Muscle layer of duodenum (tissue), 2 donors: ENCODE measurements at regions not wholly inside any gene's neighbourhood (a gene's known extent, or its start where the extent isn't known, plus 50 kb on each side); places are given as distances from the start of the nearest gene placed in this dataset.
"Not testable (repeated sequence)": the region's sequence is repeated elsewhere in the genome, so short reads cannot be mapped to it uniquely, and the experiment has no call there.

ENCODE experiments used
- H3K27ac ChIP-seq: one replicate; pipeline ENCODE4 v1.7.0; 2013; ENCODE audit warnings: mild to moderate bottlenecking, low read length
- H3K27me3 ChIP-seq: one replicate; pipeline ENCODE4 v1.7.0; 2013; ENCODE audit warnings: low read depth, mild to moderate bottlenecking, control low read depth, low read length
- H3K36me3 ChIP-seq, 2 donors: one replicate each; pipeline ENCODE4 v1.7.0; 2013; ENCODE audit warnings: low read length in 2 of 2, control low read depth in 1 of 2, mild to moderate bottlenecking in 1 of 2; ENCODE audit not compliant: insufficient read depth in 2 of 2, control insufficient read depth in 1 of 2
- H3K4me1 ChIP-seq, 2 donors: one replicate each; pipeline ENCODE4 v1.7.0; 2013; ENCODE audit warnings: low read length in 2 of 2, mild to moderate bottlenecking in 2 of 2, control low read depth in 1 of 2, moderate library complexity in 1 of 2; ENCODE audit not compliant: insufficient read depth in 2 of 2, control insufficient read depth in 1 of 2
- H3K4me3 ChIP-seq, 2 donors: one replicate each; pipeline ENCODE4 v1.7.0; 2013; ENCODE audit warnings: low read length in 2 of 2, low read depth in 1 of 2, mild to moderate bottlenecking in 1 of 2
- H3K9me3 ChIP-seq, 2 donors: one replicate each; pipeline ENCODE4 v1.7.0; 2013; ENCODE audit warnings: low read length in 2 of 2, control low read depth in 1 of 2, mild to moderate bottlenecking in 1 of 2; ENCODE audit not compliant: control insufficient read depth in 1 of 2
- donor health status: healthy.

GRCh38 chr3:21020043-21020442 is 731.0 kb downstream of the ZNF385D start:
- Histone ChIP-seq H3K4me3 (no peak overlapping the region), H3K4me1 (no peaks in the 10 kb centered on the region), H3K9me3 (no peaks in the 10 kb centered on the region), H3K27me3 (no peaks in the 10 kb centered on the region), H3K36me3 (no peaks in the 10 kb centered on the region), H3K27ac (no peak overlapping the region)

- no peak overlapping the region for H3K4me3 ChIP-seq
Measured at GRCh38 chr3:21017115-21017852, 733.7 kb downstream of the ZNF385D start.

GRCh38 chr3:21013566-21013965 is 737.4 kb downstream of the ZNF385D start:
- Histone ChIP-seq H3K4me1 (no peaks in the 10 kb centered on the region), H3K27me3 (no peaks in the 10 kb centered on the region), H3K9me3 (no peaks in the 10 kb centered on the region)

More at GRCh38 chr3:21017115-21017852, 733.7 kb downstream of the ZNF385D start:
- H3K27me3 ChIP-seq, result no peaks in the 10 kb centered on the region
- no peaks in the 10 kb centered on the region for H3K9me3 ChIP-seq
- H3K36me3 ChIP-seq, result no peaks in the 10 kb centered on the region
- H3K4me1 ChIP-seq, result no peaks in the 10 kb centered on the region
- no peak overlapping the region for H3K27ac ChIP-seq

GRCh38 chr3:20999661-21000060 is 751.3 kb downstream of the ZNF385D start:
- H3K27me3 ChIP-seq, result no peaks in the 10 kb centered on the region
- no peaks in the 10 kb centered on the region for H3K4me1 ChIP-seq
- no peaks in the 10 kb centered on the region for H3K36me3 ChIP-seq
- H3K9me3 ChIP-seq, result no peaks in the 10 kb centered on the region
- no peak overlapping the region for H3K4me3 ChIP-seq
- no peak overlapping the region for H3K27ac ChIP-seq

More at GRCh38 chr3:21013566-21013965, 737.4 kb downstream of the ZNF385D start:
- Histone ChIP-seq H3K4me3 (no peak overlapping the region), H3K27ac (no peak overlapping the region), H3K36me3 (no peaks in the 10 kb centered on the region)

GRCh38 chr3:20997183-20997582 is 753.8 kb downstream of the ZNF385D start:
- Histone ChIP-seq H3K27me3 (no peaks in the 10 kb centered on the region), H3K27ac (no peak overlapping the region), H3K4me3 (no peak overlapping the region), H3K36me3 (no peaks in the 10 kb centered on the region), H3K4me1 (no peaks in the 10 kb centered on the region), H3K9me3 (no peaks in the 10 kb centered on the region)

- no peaks in the 10 kb centered on the region for H3K9me3 ChIP-seq
- no peaks in the 10 kb centered on the region for H3K27me3 ChIP-seq
- no peaks in the 10 kb centered on the region for H3K4me1 ChIP-seq
- no peak overlapping the region for H3K4me3 ChIP-seq
- H3K27ac ChIP-seq, result no peak overlapping the region
- H3K36me3 ChIP-seq, result no peaks in the 10 kb centered on the region
Measured at GRCh38 chr3:20990896-20991295, 760.1 kb downstream of the ZNF385D start.

GRCh38 chr3:20989653-20990052 is 761.4 kb downstream of the ZNF385D start:
- not testable (repeated sequence) for H3K9me3 ChIP-seq, H3K27me3 ChIP-seq, H3K4me3 ChIP-seq, H3K36me3 ChIP-seq, H3K4me1 ChIP-seq, H3K27ac ChIP-seq

GRCh38 chr3:20984594-20985205 is 766.3 kb downstream of the ZNF385D start:
- no peaks in the 10 kb centered on the region for H3K4me1 ChIP-seq
- no peaks in the 10 kb centered on the region for H3K27me3 ChIP-seq
- H3K9me3 ChIP-seq, result no peaks in the 10 kb centered on the region
- H3K36me3 ChIP-seq, result no peaks in the 10 kb centered on the region
- no peak overlapping the region for H3K27ac ChIP-seq
- no peak overlapping the region for H3K4me3 ChIP-seq

- H3K4me3 ChIP-seq, result no peak overlapping the region
- no peaks in the 10 kb centered on the region for H3K9me3 ChIP-seq
- H3K4me1 ChIP-seq, result no peaks in the 10 kb centered on the region
- H3K27ac ChIP-seq, result no peak overlapping the region
- H3K27me3 ChIP-seq, result no peaks in the 10 kb centered on the region
- no peaks in the 10 kb centered on the region for H3K36me3 ChIP-seq
Measured at GRCh38 chr3:20975188-20975651, 775.8 kb downstream of the ZNF385D start.

GRCh38 chr3:20974396-20974795 is 776.6 kb downstream of the ZNF385D start:
- H3K27me3 ChIP-seq, result no peaks in the 10 kb centered on the region
- no peaks in the 10 kb centered on the region for H3K36me3 ChIP-seq
- no peak overlapping the region for H3K27ac ChIP-seq
- no peak overlapping the region for H3K4me3 ChIP-seq
- H3K9me3 ChIP-seq, result no peaks in the 10 kb centered on the region
- no peaks in the 10 kb centered on the region for H3K4me1 ChIP-seq

- H3K9me3 ChIP-seq, H3K27me3 ChIP-seq, H3K36me3 ChIP-seq, H3K4me1 ChIP-seq, H3K4me3 ChIP-seq, H3K27ac ChIP-seq: not testable (repeated sequence)
Measured at GRCh38 chr3:20970807-20971206, 780.2 kb downstream of the ZNF385D start.

GRCh38 chr3:20967485-20967884 is 781.5 kb upstream of the SGO1 start:
- not testable (repeated sequence) for H3K27me3 ChIP-seq, H3K9me3 ChIP-seq, H3K4me1 ChIP-seq, H3K4me3 ChIP-seq, H3K36me3 ChIP-seq, H3K27ac ChIP-seq
